ENCODE measurements at regions not wholly inside any gene's neighbourhood (a gene's known extent, or its start where the extent isn't known, plus 50 kb on each side); places are given as distances from the start of the nearest gene placed in this dataset.

GRCh38 chr3:150302246-150302645 lies 105.9 kb upstream of the TSC22D2 start:
- TF ChIP-seq CTCF (IDR thresholded peaks at IDR 0.05; ENCODE audit: low read depth, low read length) (no peak), POLR2A (IDR thresholded peaks at IDR 0.05; ENCODE audit: extremely low read depth, insufficient read length) (no peak), MAX (IDR thresholded peaks at IDR 0.05; ENCODE audit: low read depth, low read length) (no peak), MYC (IDR thresholded peaks at IDR 0.05; ENCODE audit: low read depth, low read length) (no peak)

Data from NB4 (cell line).